ENCODE measurements at regions not wholly inside any gene's neighbourhood (a gene's known extent, or its start where the extent isn't known, plus 50 kb on each side); places are given as distances from the start of the nearest gene placed in this dataset.

- no peak overlapping the region for H3K4me3 ChIP-seq (ENCODE audit: low read depth, low read length)
- no peak for TF ChIP-seq CTCF (IDR thresholded peaks at IDR 0.05; ENCODE audit: insufficient read depth, low read depth, low read length, missing control alignments)
These were observed 176.3 kb upstream of the LRP1B start for GRCh38 chr2:142307086-142307485.

DNA sequence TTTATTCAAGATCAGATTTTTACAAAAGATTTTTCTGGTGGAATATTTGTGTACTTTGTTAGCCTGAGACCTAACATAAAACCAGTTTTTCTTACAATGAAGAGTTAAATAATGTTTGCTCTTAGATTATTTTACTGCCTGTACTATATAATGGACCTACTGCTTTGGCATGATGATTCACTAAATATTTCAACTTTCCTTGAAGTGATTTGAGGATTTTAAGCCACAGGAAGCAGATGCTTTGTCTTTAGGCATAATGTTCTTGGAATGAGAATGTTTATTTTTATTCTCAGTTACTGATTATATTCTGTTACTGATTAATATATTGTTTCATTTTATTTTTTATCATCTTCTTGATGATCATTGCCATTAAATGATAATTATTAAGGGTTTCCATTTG lies 175.3 kb upstream of the LRP1B start:
- no peak overlapping the region for H3K4me3 ChIP-seq (ENCODE audit: low read depth, low read length)
- DNase-seq (ENCODE audit: low read depth) = no peak
- TF ChIP-seq CTCF (IDR thresholded peaks at IDR 0.05; ENCODE audit: insufficient read depth, low read depth, low read length, missing control alignments) = no peak

More at GRCh38 chr2:142307086-142307485, 176.3 kb upstream of the LRP1B start:
- no peak for DNase-seq (ENCODE audit: low read depth)

DNA sequence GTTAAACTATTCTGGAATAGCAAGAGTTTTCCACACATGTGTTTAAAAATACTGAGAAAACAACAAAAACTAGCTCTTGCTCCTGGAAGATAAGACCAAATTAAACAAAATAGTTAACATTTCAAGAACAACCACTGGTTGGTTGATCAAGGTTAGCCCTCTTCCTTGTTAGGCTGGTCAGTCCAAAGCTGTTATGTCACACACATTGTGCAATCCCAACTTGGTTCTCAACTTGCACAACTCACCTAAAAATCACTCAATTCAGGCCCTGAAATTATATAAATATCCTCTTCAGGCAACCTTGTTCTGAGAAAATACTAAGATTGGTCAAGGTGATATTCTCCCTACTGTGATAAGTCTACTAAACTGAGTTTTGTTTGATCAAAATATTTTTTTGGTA lies 169.7 kb upstream of the LRP1B start:
- DNase-seq (ENCODE audit: low read depth) = no peak
- H3K4me3 ChIP-seq (ENCODE audit: low read depth, low read length) = no peak overlapping the region
- TF ChIP-seq CTCF (IDR thresholded peaks at IDR 0.05; ENCODE audit: insufficient read depth, low read depth, low read length, missing control alignments) = no peak

DNA sequence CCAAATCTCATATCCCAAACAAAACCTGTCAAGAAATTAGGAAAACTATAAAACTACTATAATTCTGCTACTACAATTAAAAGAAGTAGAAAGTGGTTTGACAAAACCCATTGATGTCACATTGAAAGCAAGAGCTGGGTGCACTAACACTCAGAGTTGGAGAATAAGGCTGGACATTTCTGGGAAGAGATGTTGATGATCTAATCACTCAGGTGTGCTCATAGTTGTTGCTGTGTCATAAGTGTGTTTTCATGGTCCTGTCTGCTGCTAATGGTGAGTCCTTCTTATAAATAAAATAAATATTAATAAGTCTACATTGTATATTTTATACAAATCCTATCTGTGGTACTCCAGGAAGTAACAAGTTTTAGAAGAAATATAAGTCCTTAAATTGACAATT lies 168.2 kb upstream of the LRP1B start:
- no peak for TF ChIP-seq CTCF (IDR thresholded peaks at IDR 0.05; ENCODE audit: insufficient read depth, low read depth, low read length, missing control alignments)
- no peak for DNase-seq (ENCODE audit: low read depth)
- H3K4me3 ChIP-seq (ENCODE audit: low read depth, low read length) = no peak overlapping the region

GRCh38 chr2:142294225-142294624 lies 163.4 kb upstream of the LRP1B start:
- TF ChIP-seq CTCF (IDR thresholded peaks at IDR 0.05; ENCODE audit: insufficient read depth, low read depth, low read length, missing control alignments) = no peak
- DNase-seq (ENCODE audit: low read depth) = no peak
- H3K4me3 ChIP-seq (ENCODE audit: low read depth, low read length) = no peak overlapping the region

- no peak for DNase-seq (ENCODE audit: low read depth)
- no peak for TF ChIP-seq CTCF (IDR thresholded peaks at IDR 0.05; ENCODE audit: insufficient read depth, low read depth, low read length, missing control alignments)
- no peak overlapping the region for H3K4me3 ChIP-seq (ENCODE audit: low read depth, low read length)
These were observed 161.2 kb upstream of the LRP1B start for GRCh38 chr2:142291969-142292368.

DNA sequence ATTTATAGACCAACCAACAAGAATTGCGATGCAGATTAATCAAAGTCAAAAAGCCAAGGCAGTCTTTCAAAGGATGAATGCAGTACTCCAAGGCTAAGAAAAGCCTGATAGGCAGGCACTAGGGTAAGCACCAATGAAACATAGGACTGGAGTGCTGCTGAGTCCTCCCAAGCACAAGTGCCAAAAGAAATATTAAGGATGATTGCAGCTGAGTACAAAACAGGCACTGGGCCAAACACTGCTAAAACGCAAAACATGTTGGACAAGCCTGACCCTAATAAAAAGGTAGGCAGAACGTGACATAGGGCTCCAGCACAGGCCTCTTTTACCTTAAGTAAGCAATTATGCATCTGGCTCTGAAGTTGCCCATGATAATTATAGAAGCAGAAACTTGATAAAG lies 160.1 kb upstream of the LRP1B start:
- no peak for TF ChIP-seq CTCF (IDR thresholded peaks at IDR 0.05; ENCODE audit: insufficient read depth, low read depth, low read length, missing control alignments)
- H3K4me3 ChIP-seq (ENCODE audit: low read depth, low read length) = no peak overlapping the region
- no peak for DNase-seq (ENCODE audit: low read depth)

All from GM12865 (cell line).